ENCODE measurements at regions not wholly inside any gene's neighbourhood (a gene's known extent, or its start where the extent isn't known, plus 50 kb on each side); places are given as distances from the start of the nearest gene placed in this dataset.

DNA sequence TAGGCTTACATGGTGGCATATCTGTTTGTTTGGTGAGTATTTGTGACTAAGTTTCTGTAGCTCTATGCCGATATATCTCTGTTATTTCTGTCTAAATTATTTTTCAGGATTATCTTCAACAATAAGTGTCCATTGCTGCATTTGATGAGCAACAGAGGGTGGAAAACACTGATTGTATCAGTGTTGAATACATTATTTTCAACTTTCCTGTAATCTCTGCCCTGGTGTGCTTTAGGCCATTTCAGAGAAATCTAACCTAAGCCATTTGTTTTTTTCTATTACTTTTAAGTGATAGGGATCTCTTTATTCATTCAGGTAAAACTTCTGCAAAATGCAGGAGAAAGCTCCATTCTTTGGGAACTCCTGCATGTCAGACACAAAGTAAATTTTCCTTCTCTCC is 654.5 kb downstream of the RNF144A start:
- no peaks in the 10 kb centered on the region for H3K36me3 ChIP-seq (ENCODE audit: control insufficient read depth in 2 of 2, insufficient read depth in 1 of 2, low read length in 2 of 2)
- H3K9me3 ChIP-seq (ENCODE audit: control insufficient read depth, insufficient read depth, low read depth, low read length): no peaks in the 10 kb centered on the region
- no peak overlapping the region for H3K27ac ChIP-seq (ENCODE audit: extremely low read depth, low read depth, low read length)
- ChIA-PET POLR2A (no interaction called here), CTCF (interaction anchor here (0.6 kb wide), 1 partner anchor 144 kb away, joined by 3 read pairs; no protein-coding TSS in a partner anchor)
- H3K4me1 ChIP-seq (ENCODE audit: control insufficient read depth, insufficient read depth, low read length): no peaks in the 10 kb centered on the region
- TF ChIP-seq KLF9 (tag by site-specific recombination; IDR thresholded peaks at IDR 0.05; ENCODE audit: low read depth) (no peak), ZNF645 (tag by site-specific recombination; IDR thresholded peaks at IDR 0.05) (no peak), ZNF26 (tag by site-specific recombination; IDR thresholded peaks at IDR 0.05) (no peak), ZNF660 (tag by site-specific recombination; IDR thresholded peaks at IDR 0.05) (no peak), ZNF184 (tag by site-specific recombination; IDR thresholded peaks at IDR 0.05) (no peak), ZNF341 (tag by site-specific recombination; IDR thresholded peaks at IDR 0.05; ENCODE audit: low read depth) (no peak), ZNF777 (tag by site-specific recombination; IDR thresholded peaks at IDR 0.05; ENCODE audit: borderline replicate concordance) (no peak), KLF1 (tag by site-specific recombination; IDR thresholded peaks at IDR 0.05) (no peak), ZNF701 (tag by site-specific recombination; IDR thresholded peaks at IDR 0.05) (no peak), ZNF114 (tag by site-specific recombination; IDR thresholded peaks at IDR 0.05) (no peak), FEZF1 (tag by site-specific recombination; IDR thresholded peaks at IDR 0.05) (no peak), ZBTB26 (tag by site-specific recombination; optimal IDR thresholded peaks at IDR 0.05) (no peak), ZNF211 (tag by site-specific recombination; IDR thresholded peaks at IDR 0.05; ENCODE audit: low read depth) (no peak), ZNF391 (tag by site-specific recombination; IDR thresholded peaks at IDR 0.05; ENCODE audit: borderline replicate concordance, low read depth) (no peak), ZNF121 (tag by site-specific recombination; IDR thresholded peaks at IDR 0.05) (no peak), ZIC2 (tag by site-specific recombination; IDR thresholded peaks at IDR 0.05) (no peak), ZNF324 (tag by site-specific recombination; IDR thresholded peaks at IDR 0.05) (no peak)
- TF ChIP-seq, protein P1, sequence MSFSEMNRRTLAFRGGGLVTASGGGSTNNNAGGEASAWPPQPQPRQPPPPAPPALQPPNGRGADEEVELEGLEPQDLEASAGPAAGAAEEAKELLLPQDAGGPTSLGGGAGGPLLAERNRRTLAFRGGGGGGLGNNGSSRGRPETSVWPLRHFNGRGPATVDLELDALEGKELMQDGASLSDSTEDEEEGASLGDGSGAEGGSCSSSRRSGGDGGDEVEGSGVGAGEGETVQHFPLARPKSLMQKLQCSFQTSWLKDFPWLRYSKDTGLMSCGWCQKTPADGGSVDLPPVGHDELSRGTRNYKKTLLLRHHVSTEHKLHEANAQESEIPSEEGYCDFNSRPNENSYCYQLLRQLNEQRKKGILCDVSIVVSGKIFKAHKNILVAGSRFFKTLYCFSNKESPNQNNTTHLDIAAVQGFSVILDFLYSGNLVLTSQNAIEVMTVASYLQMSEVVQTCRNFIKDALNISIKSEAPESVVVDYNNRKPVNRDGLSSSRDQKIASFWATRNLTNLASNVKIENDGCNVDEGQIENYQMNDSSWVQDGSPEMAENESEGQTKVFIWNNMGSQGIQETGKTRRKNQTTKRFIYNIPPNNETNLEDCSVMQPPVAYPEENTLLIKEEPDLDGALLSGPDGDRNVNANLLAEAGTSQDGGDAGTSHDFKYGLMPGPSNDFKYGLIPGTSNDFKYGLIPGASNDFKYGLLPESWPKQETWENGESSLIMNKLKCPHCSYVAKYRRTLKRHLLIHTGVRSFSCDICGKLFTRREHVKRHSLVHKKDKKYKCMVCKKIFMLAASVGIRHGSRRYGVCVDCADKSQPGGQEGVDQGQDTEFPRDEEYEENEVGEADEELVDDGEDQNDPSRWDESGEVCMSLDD (tag by site-specific recombination; IDR thresholded peaks at IDR 0.05): no peak
- H3K4me3 ChIP-seq (ENCODE audit: low read depth, low read length): no peak overlapping the region

DNA sequence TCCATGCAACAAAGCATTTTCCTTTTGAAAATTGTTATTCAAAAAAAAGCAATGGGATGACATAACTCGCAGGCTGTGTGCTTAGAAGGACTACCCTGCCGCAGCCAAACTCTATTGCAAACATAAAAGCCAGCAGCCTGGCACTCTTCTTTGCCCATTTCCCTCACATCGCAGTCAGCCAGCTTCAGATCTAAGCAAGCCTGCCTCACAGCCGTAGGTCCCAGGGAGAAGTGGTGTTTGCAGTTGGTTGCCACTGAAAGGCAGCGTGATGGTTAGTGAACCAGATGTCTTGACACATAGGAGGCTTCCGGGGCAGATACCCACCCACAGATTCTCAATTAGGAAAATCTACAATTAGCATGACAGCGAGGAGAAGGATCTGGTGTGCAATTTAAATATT is 655.2 kb downstream of the RNF144A start:
- no peaks in the 10 kb centered on the region for H3K4me1 ChIP-seq (ENCODE audit: control insufficient read depth, insufficient read depth, low read length)
- no peaks in the 10 kb centered on the region for H3K36me3 ChIP-seq (ENCODE audit: control insufficient read depth in 2 of 2, insufficient read depth in 1 of 2, low read length in 2 of 2)
- no peaks in the 10 kb centered on the region for H3K9me3 ChIP-seq (ENCODE audit: control insufficient read depth, insufficient read depth, low read depth, low read length)
- ChIA-PET POLR2A (no interaction called here), CTCF (interaction anchor here (0.6 kb wide), 1 partner anchor 144 kb away, joined by 3 read pairs; no protein-coding TSS in a partner anchor)
- H3K27ac ChIP-seq (ENCODE audit: extremely low read depth, low read depth, low read length): no peak overlapping the region
- no peak overlapping the region for H3K4me3 ChIP-seq (ENCODE audit: low read depth, low read length)
- TF ChIP-seq, protein P2, sequence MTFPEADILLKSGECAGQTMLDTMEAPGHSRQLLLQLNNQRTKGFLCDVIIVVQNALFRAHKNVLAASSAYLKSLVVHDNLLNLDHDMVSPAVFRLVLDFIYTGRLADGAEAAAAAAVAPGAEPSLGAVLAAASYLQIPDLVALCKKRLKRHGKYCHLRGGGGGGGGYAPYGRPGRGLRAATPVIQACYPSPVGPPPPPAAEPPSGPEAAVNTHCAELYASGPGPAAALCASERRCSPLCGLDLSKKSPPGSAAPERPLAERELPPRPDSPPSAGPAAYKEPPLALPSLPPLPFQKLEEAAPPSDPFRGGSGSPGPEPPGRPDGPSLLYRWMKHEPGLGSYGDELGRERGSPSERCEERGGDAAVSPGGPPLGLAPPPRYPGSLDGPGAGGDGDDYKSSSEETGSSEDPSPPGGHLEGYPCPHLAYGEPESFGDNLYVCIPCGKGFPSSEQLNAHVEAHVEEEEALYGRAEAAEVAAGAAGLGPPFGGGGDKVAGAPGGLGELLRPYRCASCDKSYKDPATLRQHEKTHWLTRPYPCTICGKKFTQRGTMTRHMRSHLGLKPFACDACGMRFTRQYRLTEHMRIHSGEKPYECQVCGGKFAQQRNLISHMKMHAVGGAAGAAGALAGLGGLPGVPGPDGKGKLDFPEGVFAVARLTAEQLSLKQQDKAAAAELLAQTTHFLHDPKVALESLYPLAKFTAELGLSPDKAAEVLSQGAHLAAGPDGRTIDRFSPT (tag by site-specific recombination; IDR thresholded peaks at IDR 0.05): no peak
- TF ChIP-seq RBAK (tag by site-specific recombination; IDR thresholded peaks at IDR 0.05) (no peak), ZNF768 (tag by site-specific recombination; IDR thresholded peaks at IDR 0.05) (no peak), ZNF416 (tag by site-specific recombination; IDR thresholded peaks at IDR 0.05) (no peak), ZNF26 (tag by site-specific recombination; IDR thresholded peaks at IDR 0.05) (no peak), ZBTB48 (tag by site-specific recombination; IDR thresholded peaks at IDR 0.05) (no peak), ZNF10 (tag by site-specific recombination; IDR thresholded peaks at IDR 0.05) (no peak), ZNF114 (tag by site-specific recombination; IDR thresholded peaks at IDR 0.05) (no peak), KLF10 (tag by site-specific recombination; IDR thresholded peaks at IDR 0.05) (no peak), ZNF354C (tag by site-specific recombination; IDR thresholded peaks at IDR 0.05; ENCODE audit: borderline replicate concordance, low read depth) (no peak), ZNF138 (tag by site-specific recombination; IDR thresholded peaks at IDR 0.05; ENCODE audit: borderline replicate concordance) (no peak)
